HG03520 (cell line): ENCODE measurements at regions not wholly inside any gene's neighbourhood (a gene's known extent, or its start where the extent isn't known, plus 50 kb on each side); places are given as distances from the start of the nearest gene placed in this dataset.
A peak's percentile ranks its signal among the peaks of the same experiment; 100 is the strongest.

ENCODE experiments used
- ATAC-seq: cut with Tn5 transposase; IDR thresholded peaks from one replicate; pipeline ENCODE4 v1.9.1; 2021; ENCODE audit warnings: mild to moderate bottlenecking, moderate library complexity; ENCODE audit not compliant: unreplicated experiment

- ATAC-seq: no peak
Observed at GRCh38 chr14:34250959-34251358, 211.1 kb downstream of the SPTSSA start.

GRCh38 chr14:34247605-34248004, 214.4 kb downstream of the SPTSSA start:
- ATAC-seq: no peak

GRCh38 chr14:34246206-34246605, 215.8 kb downstream of the SPTSSA start:
- no peak for ATAC-seq

- ATAC-seq: no peak
Observed at GRCh38 chr14:34243401-34243800, 218.6 kb downstream of the SPTSSA start.

- no peak for ATAC-seq
Observed at GRCh38 chr14:34243001-34243400, 219.0 kb downstream of the SPTSSA start.

- ATAC-seq: no peak
Observed at GRCh38 chr14:34241185-34241711, 220.8 kb downstream of the SPTSSA start.

- no peak for ATAC-seq
Observed at GRCh38 chr14:34238610-34239009, 223.4 kb downstream of the SPTSSA start.

GRCh38 chr14:34237677-34238076, 224.4 kb downstream of the SPTSSA start:
- no peak for ATAC-seq

GRCh38 chr14:34237081-34237480, 225.0 kb downstream of the SPTSSA start:
- ATAC-seq: no peak

GRCh38 chr14:34235643-34236300, 226.3 kb downstream of the SPTSSA start:
- no peak for ATAC-seq

GRCh38 chr14:34234258-34234657, 227.8 kb downstream of the SPTSSA start:
- ATAC-seq: no peak

GRCh38 chr14:34233619-34234018, 228.4 kb downstream of the SPTSSA start:
- no peak for ATAC-seq

GRCh38 chr14:34232790-34233189, 229.2 kb downstream of the SPTSSA start:
- no peak for ATAC-seq

GRCh38 chr14:34231626-34232025, 230.4 kb downstream of the SPTSSA start:
- no peak for ATAC-seq

- ATAC-seq: no peak
Observed at GRCh38 chr14:34229140-34229539, 232.9 kb downstream of the SPTSSA start.

GRCh38 chr14:34228650-34228976, 233.4 kb downstream of the SPTSSA start:
- ATAC-seq: no peak

GRCh38 chr14:34227834-34228649, 234.0 kb downstream of the SPTSSA start:
- ATAC-seq: peak; percentile 76

GRCh38 chr14:34224221-34224620, 237.8 kb downstream of the SPTSSA start:
- ATAC-seq: no peak

GRCh38 chr14:34223373-34224148, 238.5 kb downstream of the SPTSSA start:
- ATAC-seq: no peak

- ATAC-seq: no peak
Observed at GRCh38 chr14:34222867-34223266, 239.2 kb downstream of the SPTSSA start.

GRCh38 chr14:34222122-34222521, 239.9 kb downstream of the SPTSSA start:
- ATAC-seq: no peak
